ENCODE measurements at regions not wholly inside any gene's neighbourhood (a gene's known extent, or its start where the extent isn't known, plus 50 kb on each side); places are given as distances from the start of the nearest gene placed in this dataset.
"Not testable (repeated sequence)": the region's sequence is repeated elsewhere in the genome, so short reads cannot be mapped to it uniquely, and the experiment has no call there.

DNA sequence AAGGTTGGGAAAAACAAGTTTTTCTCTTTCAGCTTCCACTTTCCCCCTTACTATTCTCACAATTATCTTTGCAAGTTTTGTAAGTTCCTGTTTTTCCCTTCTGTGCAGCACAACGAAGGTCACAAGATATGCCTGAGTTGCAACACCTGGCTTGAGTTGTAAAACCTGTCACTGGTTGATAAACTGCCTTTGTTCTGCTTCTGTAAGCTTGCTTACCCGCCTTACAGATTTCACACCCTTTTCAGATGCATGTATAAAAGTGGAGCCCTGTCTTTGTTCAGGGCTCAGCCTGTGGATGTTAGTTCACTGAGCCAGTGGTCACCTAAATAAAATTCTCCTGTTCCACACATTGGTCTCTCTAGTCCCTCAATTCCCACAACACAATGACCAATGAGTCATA is 318.9 kb downstream of the UBE2NL start:
- TF ChIP-seq, protein P1, sequence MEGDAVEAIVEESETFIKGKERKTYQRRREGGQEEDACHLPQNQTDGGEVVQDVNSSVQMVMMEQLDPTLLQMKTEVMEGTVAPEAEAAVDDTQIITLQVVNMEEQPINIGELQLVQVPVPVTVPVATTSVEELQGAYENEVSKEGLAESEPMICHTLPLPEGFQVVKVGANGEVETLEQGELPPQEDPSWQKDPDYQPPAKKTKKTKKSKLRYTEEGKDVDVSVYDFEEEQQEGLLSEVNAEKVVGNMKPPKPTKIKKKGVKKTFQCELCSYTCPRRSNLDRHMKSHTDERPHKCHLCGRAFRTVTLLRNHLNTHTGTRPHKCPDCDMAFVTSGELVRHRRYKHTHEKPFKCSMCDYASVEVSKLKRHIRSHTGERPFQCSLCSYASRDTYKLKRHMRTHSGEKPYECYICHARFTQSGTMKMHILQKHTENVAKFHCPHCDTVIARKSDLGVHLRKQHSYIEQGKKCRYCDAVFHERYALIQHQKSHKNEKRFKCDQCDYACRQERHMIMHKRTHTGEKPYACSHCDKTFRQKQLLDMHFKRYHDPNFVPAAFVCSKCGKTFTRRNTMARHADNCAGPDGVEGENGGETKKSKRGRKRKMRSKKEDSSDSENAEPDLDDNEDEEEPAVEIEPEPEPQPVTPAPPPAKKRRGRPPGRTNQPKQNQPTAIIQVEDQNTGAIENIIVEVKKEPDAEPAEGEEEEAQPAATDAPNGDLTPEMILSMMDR (IDR thresholded peaks at IDR 0.05; ENCODE audit: poor library complexity): not testable (repeated sequence)
- TF ChIP-seq EZH2phosphoT487 (IDR thresholded peaks at IDR 0.05; ENCODE audit: low read depth, severe bottlenecking, unreplicated experiment); EZH2 (IDR thresholded peaks at IDR 0.05; ENCODE audit: borderline replicate concordance): not testable (repeated sequence)

All from hepatocyte (in vitro differentiated cells).